CD14-positive monocyte (primary cell): ENCODE measurements at regions not wholly inside any gene's neighbourhood (a gene's known extent, or its start where the extent isn't known, plus 50 kb on each side); places are given as distances from the start of the nearest gene placed in this dataset.

Source experiments
- DNase-seq, 3 donors: peaks; one replicate each; pipeline ENCODE4 v3.0.0-alpha.2; 2011 to 2022
- H2AFZ ChIP-seq: 2 replicates; pipeline ENCODE4 v1.6.0; 2012; ENCODE audit warnings: mild to moderate bottlenecking, low read depth, low read length, inconsistent platforms; ENCODE audit not compliant: insufficient read depth, poor library complexity, severe bottlenecking
- H3K27ac ChIP-seq, 2 donors: 1 replicate in 1 of 2; 2 replicates in 1 of 2; pipeline ENCODE4 v1.5.1; 2012 to 2013; ENCODE audit warnings: low read length in 2 of 2, control low read depth in 1 of 2, inconsistent platforms in 1 of 2, low read depth in 1 of 2, mild to moderate bottlenecking in 1 of 2
- H3K27me3 ChIP-seq, 2 donors: one replicate each; pipeline versions ENCODE4 v1.6.0 to v1.6.1; 2011 to 2013; ENCODE audit warnings: low read length in 2 of 2; ENCODE audit not compliant: control insufficient read depth in 2 of 2, insufficient read depth in 2 of 2
- H3K36me3 ChIP-seq, 2 donors: replicated peaks in 1 of 2; 1 replicate in 1 of 2; 2 replicates in 1 of 2; pipeline versions ENCODE4 v1.5.1 to v1.6.1; 2012 to 2013; ENCODE audit warnings: low read length in 2 of 2, control low read depth in 1 of 2, inconsistent platforms in 1 of 2, mild to moderate bottlenecking in 1 of 2; ENCODE audit not compliant: insufficient read depth in 2 of 2, control insufficient read depth in 1 of 2
- H3K4me1 ChIP-seq, 2 donors: 1 replicate in 1 of 2; 2 replicates in 1 of 2; pipeline versions ENCODE4 v1.5.1 to v1.6.1; 2012 to 2013; ENCODE audit warnings: low read length in 2 of 2, control low read depth in 1 of 2, inconsistent platforms in 1 of 2, mild to moderate bottlenecking in 1 of 2, moderate library complexity in 1 of 2; ENCODE audit not compliant: insufficient read depth in 2 of 2, control insufficient read depth in 1 of 2
- H3K4me2 ChIP-seq: replicated peaks from 2 replicates; pipeline ENCODE3; 2012; ENCODE audit warnings: low read length, moderate library complexity, mild to moderate bottlenecking; ENCODE audit not compliant: poor library complexity, severe bottlenecking; ENCODE audit errors: extremely low read depth
- H3K4me3 ChIP-seq, 3 experiments: fragments of 200-600 bp in 1 of 3; sonication (generic) in 1 of 3; replicated peaks in 1 of 3; 1 replicate in 2 of 3; 2 replicates in 1 of 3; pipeline ENCODE4 v1.5.1; 2011 to 2013; ENCODE audit warnings: low read length in 3 of 3, mild to moderate bottlenecking in 3 of 3, control low read depth in 2 of 3, low read depth in 2 of 3, inconsistent platforms in 1 of 3, moderate library complexity in 1 of 3
- H3K79me2 ChIP-seq: 2 replicates; pipeline ENCODE4 v1.6.0; 2012; ENCODE audit warnings: mild to moderate bottlenecking, control low read depth, inconsistent platforms, low read length, moderate library complexity; ENCODE audit not compliant: insufficient read depth
- H3K9ac ChIP-seq: 2 replicates; pipeline ENCODE4 v1.6.0; 2017; ENCODE audit warnings: low read length, mild to moderate bottlenecking; ENCODE audit not compliant: insufficient read depth, poor library complexity, severe bottlenecking
- H3K9me3 ChIP-seq, 2 donors: replicated peaks in 1 of 2; 1 replicate in 1 of 2; 2 replicates in 1 of 2; pipeline versions ENCODE4 v1.5.1 to v1.6.1; 2012 to 2013; ENCODE audit warnings: low read length in 2 of 2, control low read depth in 1 of 2; ENCODE audit not compliant: control insufficient read depth in 1 of 2, insufficient read depth in 1 of 2
- H4K20me1 ChIP-seq: 2 replicates; pipeline ENCODE4 v1.6.0; 2012; ENCODE audit warnings: mild to moderate bottlenecking, low read length, control low read depth, moderate library complexity; ENCODE audit not compliant: insufficient read depth
- H3K27ac Mint-ChIP-seq, 7 donors: one replicate each; pipeline ENCODE4 v1.8.0; 2020; ENCODE audit warnings: mild to moderate bottlenecking in 7 of 7, mixed read lengths in 7 of 7, moderate library complexity in 6 of 7, inconsistent platforms in 2 of 7
- H3K27me3 Mint-ChIP-seq, 3 donors: one replicate each; pipeline ENCODE4 v1.8.0; 2021 to 2022; ENCODE audit warnings: low read depth in 3 of 3, mild to moderate bottlenecking in 3 of 3, mixed read lengths in 3 of 3, moderate library complexity in 3 of 3, inconsistent platforms in 1 of 3
- H3K36me3 Mint-ChIP-seq, 2 donors: one replicate each; pipeline ENCODE4 v1.8.0; 2020; ENCODE audit warnings: mixed read lengths in 2 of 2, inconsistent platforms in 1 of 2, mild to moderate bottlenecking in 1 of 2
- H3K4me1 Mint-ChIP-seq: one replicate; pipeline ENCODE4 v1.8.0; 2020; ENCODE audit warnings: mild to moderate bottlenecking, mixed read lengths
- H3K4me3 Mint-ChIP-seq, 2 donors: one replicate each; pipeline ENCODE4 v1.8.0; 2020; ENCODE audit warnings: mild to moderate bottlenecking in 2 of 2, mixed read lengths in 2 of 2, moderate library complexity in 1 of 2
- H3K9me3 Mint-ChIP-seq, 7 donors: one replicate each; pipeline ENCODE4 v1.8.0; 2020 to 2022; ENCODE audit warnings: mixed read lengths in 7 of 7, mild to moderate bottlenecking in 6 of 7, moderate library complexity in 6 of 7, inconsistent platforms in 2 of 7
- WGBS: methylation state at CpG from one replicate; pipeline ENCODE4 v1.1.5; 2013; ENCODE audit warnings: missing lambda C conversion rate; ENCODE audit not compliant: insufficient coverage; 5-methylcytosine and 5-hydroxymethylcytosine counted together
- intact Hi-C, 2 donors: fragments of 100-400 bp; cut with micrococcal nuclease; formaldehyde crosslinking; loops; one replicate each; pipeline versions ENCODE4 v1.15.0 to v1.15.1; 2023
- TF ChIP-seq, protein P1 (sequence below): fragments of 200-600 bp; IDR thresholded peaks from one replicate; pipeline ENCODE4 v1.8.0; 2022; ENCODE audit warnings: antibody characterized with exemption, mild to moderate bottlenecking

DNA sequence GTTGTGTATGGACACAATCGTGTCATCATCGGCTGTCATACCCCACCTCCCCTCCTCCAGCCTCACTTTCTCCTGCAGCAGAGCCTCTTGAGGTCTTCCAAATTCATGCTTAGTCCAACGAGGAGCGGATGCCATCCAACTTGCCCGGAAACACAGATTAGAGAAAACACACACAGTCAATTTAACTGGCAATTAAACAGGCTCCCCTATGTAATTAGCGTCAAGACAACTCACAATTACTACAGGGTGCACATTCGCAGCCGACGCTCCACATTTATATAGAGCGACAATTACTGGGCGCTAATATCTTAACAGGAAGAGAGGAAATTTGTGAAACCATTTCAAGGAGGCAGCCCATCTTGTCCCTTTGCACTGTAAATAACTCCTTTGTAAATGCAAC, 86.0 kb upstream of the ZNF618 start:
- Histone ChIP-seq H2AFZ (no peak overlapping the region), H3K4me2 (no peak overlapping the region), H3K9ac (no peak overlapping the region), H3K27ac (no peak overlapping the region), H3K36me3 (no peaks in the 10 kb centered on the region), H4K20me1 (no peaks in the 10 kb centered on the region), H3K27me3 (no peaks in the 10 kb centered on the region), H3K4me1 (peaks cover 4 to 8% of the 10 kb centered on the region in 2 donors), H3K79me2 (no peaks in the 10 kb centered on the region), H3K4me3 (no peak overlapping the region), H3K9me3 (no peaks in the 10 kb centered on the region)
- WGBS = 98% methylated on average over 7 of the region's 11 CpGs
- Mint-ChIP-seq H3K27ac (no peak overlapping the region), H3K4me1 (peaks cover 6% of the 10 kb centered on the region), H3K9me3 (peaks cover 0 to 6% (median 0%) of the 10 kb centered on the region in 7 donors), H3K4me3 (no peak overlapping the region), H3K36me3 (no peaks in the 10 kb centered on the region), H3K27me3 (peaks cover 6 to 9% (median 6%) of the 10 kb centered on the region in 3 donors)
- intact Hi-C loops = loop anchor here in 1 of 2 donors (10.0 kb wide), 1 partner anchor 165 kb away; no protein-coding TSS in a partner anchor
- TF ChIP-seq, protein P1, sequence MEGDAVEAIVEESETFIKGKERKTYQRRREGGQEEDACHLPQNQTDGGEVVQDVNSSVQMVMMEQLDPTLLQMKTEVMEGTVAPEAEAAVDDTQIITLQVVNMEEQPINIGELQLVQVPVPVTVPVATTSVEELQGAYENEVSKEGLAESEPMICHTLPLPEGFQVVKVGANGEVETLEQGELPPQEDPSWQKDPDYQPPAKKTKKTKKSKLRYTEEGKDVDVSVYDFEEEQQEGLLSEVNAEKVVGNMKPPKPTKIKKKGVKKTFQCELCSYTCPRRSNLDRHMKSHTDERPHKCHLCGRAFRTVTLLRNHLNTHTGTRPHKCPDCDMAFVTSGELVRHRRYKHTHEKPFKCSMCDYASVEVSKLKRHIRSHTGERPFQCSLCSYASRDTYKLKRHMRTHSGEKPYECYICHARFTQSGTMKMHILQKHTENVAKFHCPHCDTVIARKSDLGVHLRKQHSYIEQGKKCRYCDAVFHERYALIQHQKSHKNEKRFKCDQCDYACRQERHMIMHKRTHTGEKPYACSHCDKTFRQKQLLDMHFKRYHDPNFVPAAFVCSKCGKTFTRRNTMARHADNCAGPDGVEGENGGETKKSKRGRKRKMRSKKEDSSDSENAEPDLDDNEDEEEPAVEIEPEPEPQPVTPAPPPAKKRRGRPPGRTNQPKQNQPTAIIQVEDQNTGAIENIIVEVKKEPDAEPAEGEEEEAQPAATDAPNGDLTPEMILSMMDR = no peak
- no peak for DNase-seq

GRCh38 chr9:113793558-113793957, 82.6 kb upstream of the ZNF618 start:
- intact Hi-C loops = loop anchor here in 1 of 2 donors (10.0 kb wide), 1 partner anchor 161 kb away; no protein-coding TSS in a partner anchor
- H3K27me3 ChIP-seq = no peaks in the 10 kb centered on the region
- H3K27ac Mint-ChIP-seq = no peak overlapping the region
- H3K36me3 Mint-ChIP-seq = no peaks in the 10 kb centered on the region
- 89% methylated on average over 9 of the region's 9 CpGs for WGBS
- no peaks in the 10 kb centered on the region for H3K36me3 ChIP-seq
- peaks cover 7 to 14% (median 10%) of the 10 kb centered on the region in 3 donors for H3K27me3 Mint-ChIP-seq
- no peak overlapping the region for H3K4me3 ChIP-seq
- no peaks in the 10 kb centered on the region for H3K9me3 ChIP-seq
- no peaks in the 10 kb centered on the region for H3K4me1 ChIP-seq
- no peak overlapping the region for H3K27ac ChIP-seq
- no peaks in the 10 kb centered on the region for H3K79me2 ChIP-seq
- no peaks in the 10 kb centered on the region for H3K4me1 Mint-ChIP-seq
- H3K4me3 Mint-ChIP-seq = no peak overlapping the region
- TF ChIP-seq, protein P1 = no peak
- H3K9ac ChIP-seq = no peak overlapping the region
- DNase-seq = no peak
- no peaks in the 10 kb centered on the region for H4K20me1 ChIP-seq
- H3K9me3 Mint-ChIP-seq = peaks cover 0 to 5% (median 0%) of the 10 kb centered on the region in 7 donors
- no peak overlapping the region for H2AFZ ChIP-seq
- H3K4me2 ChIP-seq = no peak overlapping the region
